Liver (tissue), 8 donors: ENCODE measurements at regions not wholly inside any gene's neighbourhood (a gene's known extent, or its start where the extent isn't known, plus 50 kb on each side); places are given as distances from the start of the nearest gene placed in this dataset.

Experiments
- DNase-seq: peaks from one replicate; pipeline ENCODE4 v3.0.0-alpha.2; 2017; ENCODE audit warnings: low spot score
- H3K27ac ChIP-seq, 2 donors: one replicate each; pipeline ENCODE4 v1.7.0; 2013; ENCODE audit warnings: inconsistent platforms in 2 of 2, low read length in 2 of 2, control low read depth in 1 of 2, low read depth in 1 of 2, mild to moderate bottlenecking in 1 of 2
- H3K27me3 ChIP-seq, 4 donors: one replicate each; pipeline versions ENCODE4 v1.6.1 to v1.7.0; 2013; ENCODE audit warnings: low read length in 3 of 4, inconsistent platforms in 1 of 4, mild to moderate bottlenecking in 1 of 4, moderate library complexity in 1 of 4; ENCODE audit not compliant: control insufficient read depth in 4 of 4, insufficient read depth in 4 of 4
- H3K36me3 ChIP-seq, 4 donors: one replicate each; pipeline versions ENCODE4 v1.6.1 to v1.7.0; 2013; ENCODE audit warnings: low read length in 3 of 4, mild to moderate bottlenecking in 3 of 4, low read depth in 1 of 4, moderate library complexity in 1 of 4; ENCODE audit not compliant: control insufficient read depth in 4 of 4, insufficient read depth in 3 of 4
- H3K4me1 ChIP-seq, 4 donors: one replicate each; pipeline versions ENCODE4 v1.6.1 to v1.7.0; 2013; ENCODE audit warnings: low read length in 3 of 4, mild to moderate bottlenecking in 3 of 4, moderate library complexity in 1 of 4; ENCODE audit not compliant: control insufficient read depth in 4 of 4, insufficient read depth in 4 of 4
- H3K4me3 ChIP-seq, 3 donors: one replicate each; pipeline versions ENCODE4 v1.6.1 to v1.7.0; 2013; ENCODE audit warnings: low read length in 3 of 3, control low read depth in 1 of 3, low read depth in 1 of 3, mild to moderate bottlenecking in 1 of 3
- H3K9ac ChIP-seq, 2 donors: one replicate each; pipeline ENCODE4 v1.7.0; 2013; ENCODE audit warnings: low read length in 2 of 2, mild to moderate bottlenecking in 2 of 2, moderate library complexity in 2 of 2, control low read depth in 1 of 2, low read depth in 1 of 2
- H3K9me3 ChIP-seq, 4 donors: one replicate each; pipeline versions ENCODE4 v1.6.1 to v1.7.0; 2013; ENCODE audit warnings: low read length in 3 of 4; ENCODE audit not compliant: control insufficient read depth in 4 of 4
- ATF3 ChIP-seq: IDR thresholded peaks from 2 replicates; pipeline ENCODE4 v1.6.1; 2016; ENCODE audit warnings: antibody characterized with exemption
- CTCF ChIP-seq: fragments of 150-350 bp; IDR thresholded peaks from 2 replicates; pipeline ENCODE4 v1.5.1; 2017; ENCODE audit warnings: improper control_type of control experiment, low read depth, low read length; ENCODE audit not compliant: missing input control
- EGR1 ChIP-seq, 2 donors: IDR thresholded peaks; 2 replicates each; pipeline ENCODE4 v1.6.1; 2016 to 2018; ENCODE audit warnings: antibody characterized with exemption in 2 of 2, low read depth in 2 of 2
- FOXA1 ChIP-seq: IDR thresholded peaks from 2 replicates; pipeline ENCODE4 v1.6.1; 2016; ENCODE audit warnings: antibody characterized with exemption
- FOXA2 ChIP-seq: IDR thresholded peaks from 2 replicates; pipeline ENCODE4 v1.6.1; 2016; ENCODE audit warnings: antibody characterized with exemption
- GABPA ChIP-seq, 2 donors: IDR thresholded peaks in 1 of 2; conservative IDR thresholded peaks in 1 of 2; 2 replicates each; pipeline ENCODE4 v1.6.1; 2016; ENCODE audit warnings: antibody characterized with exemption in 2 of 2, mild to moderate bottlenecking in 1 of 2, moderate library complexity in 1 of 2
- HNF4A ChIP-seq, 2 donors: conservative IDR thresholded peaks; 2 replicates each; pipeline ENCODE4 v1.6.1; 2016; ENCODE audit warnings: antibody characterized with exemption in 2 of 2, mild to moderate bottlenecking in 2 of 2
- HNF4G ChIP-seq: IDR thresholded peaks from 2 replicates; pipeline ENCODE4 v1.6.1; 2016; ENCODE audit warnings: antibody characterized with exemption
- JUND ChIP-seq, 2 donors: IDR thresholded peaks; 2 replicates each; pipeline ENCODE4 v1.6.1; 2016; ENCODE audit warnings: antibody characterized with exemption in 2 of 2
- MAX ChIP-seq: IDR thresholded peaks from 2 replicates; pipeline ENCODE4 v1.6.1; 2016; ENCODE audit warnings: antibody characterized with exemption
- NR2F2 ChIP-seq: IDR thresholded peaks from 2 replicates; pipeline ENCODE4 v1.6.1; 2016; ENCODE audit warnings: antibody characterized with exemption
- RAD21 ChIP-seq, 2 donors: IDR thresholded peaks; 2 replicates each; pipeline ENCODE4 v1.6.1; 2016; ENCODE audit warnings: antibody characterized with exemption in 2 of 2, mild to moderate bottlenecking in 2 of 2
- REST ChIP-seq: IDR thresholded peaks from 2 replicates; pipeline ENCODE4 v1.6.1; 2016; ENCODE audit warnings: antibody characterized with exemption, mild to moderate bottlenecking
- RXRA ChIP-seq, 2 donors: IDR thresholded peaks; 2 replicates each; pipeline ENCODE4 v1.6.1; 2017 to 2018; ENCODE audit warnings: antibody characterized with exemption in 2 of 2, mild to moderate bottlenecking in 1 of 2
- SP1 ChIP-seq: IDR thresholded peaks from 2 replicates; pipeline ENCODE4 v1.6.1; 2018; ENCODE audit warnings: antibody characterized with exemption, mild to moderate bottlenecking
- TAF1 ChIP-seq: conservative IDR thresholded peaks from 2 replicates; pipeline ENCODE4 v1.6.1; 2016; ENCODE audit warnings: antibody characterized with exemption, mild to moderate bottlenecking
- YY1 ChIP-seq: IDR thresholded peaks from 2 replicates; pipeline ENCODE4 v1.6.1; 2016; ENCODE audit warnings: antibody characterized with exemption, mild to moderate bottlenecking
- ZBTB33 ChIP-seq: IDR thresholded peaks from 2 replicates; pipeline ENCODE4 v1.6.1; 2016; ENCODE audit warnings: antibody characterized with exemption
- WGBS: extraction: QIAGEN DNeasy Blood & Tissue Kit; methylation state at CpG from one replicate; pipeline ENCODE4 v1.1.7; 2013; 5-methylcytosine and 5-hydroxymethylcytosine counted together
- donor health status: healthy.
- donor health status: healthy.
- donor health status: healthy.
- donor health status: healthy.
- donor health status: healthy.

- H3K27ac ChIP-seq = no peak overlapping the region
- no peaks in the 10 kb centered on the region for H3K9me3 ChIP-seq
- no peak for TF ChIP-seq ZBTB33
- TF ChIP-seq HNF4G = no peak
- TF ChIP-seq YY1 = no peak
- no peak for TF ChIP-seq EGR1 (IDR thresholded peaks at IDR 0.05; ENCODE audit: low read depth in 2 of 2)
- TF ChIP-seq JUND (IDR thresholded peaks at IDR 0.05) = no peak
- TF ChIP-seq HNF4A (conservative IDR thresholded peaks at IDR 0.05) = no peak
- no peak for TF ChIP-seq CTCF
- no peak for TF ChIP-seq FOXA2
- no peak for TF ChIP-seq NR2F2
- TF ChIP-seq ATF3 = no peak
- TF ChIP-seq MAX = no peak
- no peak for TF ChIP-seq FOXA1
- no peak for TF ChIP-seq TAF1
- TF ChIP-seq GABPA (IDR thresholded peaks at IDR 0.05 in 1 of 2, conservative IDR thresholded peaks at IDR 0.05 in 1 of 2) = no peak
- TF ChIP-seq RXRA (IDR thresholded peaks at IDR 0.05) = no peak
- no peak for TF ChIP-seq REST
- no peak for TF ChIP-seq SP1
- no peak for TF ChIP-seq RAD21 (IDR thresholded peaks at IDR 0.05)
- no peaks in the 10 kb centered on the region for H3K4me1 ChIP-seq
- DNase-seq = no peak
- 72% methylated on average over 3 of the region's 3 CpGs for WGBS
- H3K9ac ChIP-seq = no peak overlapping the region
- H3K36me3 ChIP-seq = no peaks in the 10 kb centered on the region
- no peak overlapping the region for H3K4me3 ChIP-seq
- no peaks in the 10 kb centered on the region for H3K27me3 ChIP-seq
Measured at GRCh38 chrY:8591821-8592516, 745.3 kb upstream of the TSPY4 start.
